ENCODE measurements at regions not wholly inside any gene's neighbourhood (a gene's known extent, or its start where the extent isn't known, plus 50 kb on each side); places are given as distances from the start of the nearest gene placed in this dataset.

DNA sequence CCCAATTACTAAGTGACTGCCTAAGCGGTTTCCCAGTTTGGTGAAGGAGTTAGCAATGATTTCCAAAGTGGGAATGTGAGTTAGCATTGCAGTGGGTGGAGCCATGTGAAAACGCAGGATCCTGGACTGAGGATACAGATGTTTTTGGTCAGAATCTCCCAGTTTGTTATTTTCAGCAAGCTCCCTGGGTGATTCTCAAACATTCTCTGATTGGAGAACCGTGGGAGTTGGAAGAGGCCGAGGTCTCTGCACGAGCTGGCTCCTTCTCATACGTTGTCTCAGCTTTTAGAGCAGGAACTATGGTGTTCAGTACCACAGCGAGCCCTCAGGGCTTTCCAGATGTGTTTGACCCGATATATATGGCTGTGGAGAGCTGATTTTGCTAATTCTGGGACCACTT is 396.5 kb upstream of the NPVF start:
- H3K36me3 ChIP-seq: no peaks in the 10 kb centered on the region
- peak; percentile 86 for DNase-seq (ENCODE audit: extremely low spot score)
- H3K27me3 ChIP-seq: no peaks in the 10 kb centered on the region
- 37% methylated on average over 8 of the region's 8 CpGs for WGBS
- H3K4me1 ChIP-seq: peaks cover 6 to 24% (median 10%) of the 10 kb centered on the region in 4 donors
- H3K4me3 ChIP-seq: no peak overlapping the region
- intact Hi-C loops (cut with DNase I): no loop called here
- no peaks in the 10 kb centered on the region for H3K9me3 ChIP-seq
- H3K27ac ChIP-seq (replicated peaks in 1 of 4): peak overlapping the region; percentile 0 to 60 (median 40)
- TF ChIP-seq, protein P1, sequence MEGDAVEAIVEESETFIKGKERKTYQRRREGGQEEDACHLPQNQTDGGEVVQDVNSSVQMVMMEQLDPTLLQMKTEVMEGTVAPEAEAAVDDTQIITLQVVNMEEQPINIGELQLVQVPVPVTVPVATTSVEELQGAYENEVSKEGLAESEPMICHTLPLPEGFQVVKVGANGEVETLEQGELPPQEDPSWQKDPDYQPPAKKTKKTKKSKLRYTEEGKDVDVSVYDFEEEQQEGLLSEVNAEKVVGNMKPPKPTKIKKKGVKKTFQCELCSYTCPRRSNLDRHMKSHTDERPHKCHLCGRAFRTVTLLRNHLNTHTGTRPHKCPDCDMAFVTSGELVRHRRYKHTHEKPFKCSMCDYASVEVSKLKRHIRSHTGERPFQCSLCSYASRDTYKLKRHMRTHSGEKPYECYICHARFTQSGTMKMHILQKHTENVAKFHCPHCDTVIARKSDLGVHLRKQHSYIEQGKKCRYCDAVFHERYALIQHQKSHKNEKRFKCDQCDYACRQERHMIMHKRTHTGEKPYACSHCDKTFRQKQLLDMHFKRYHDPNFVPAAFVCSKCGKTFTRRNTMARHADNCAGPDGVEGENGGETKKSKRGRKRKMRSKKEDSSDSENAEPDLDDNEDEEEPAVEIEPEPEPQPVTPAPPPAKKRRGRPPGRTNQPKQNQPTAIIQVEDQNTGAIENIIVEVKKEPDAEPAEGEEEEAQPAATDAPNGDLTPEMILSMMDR (IDR thresholded peaks at IDR 0.05): no peak
- TF ChIP-seq EP300 (IDR thresholded peaks at IDR 0.05) (no peak), POLR2AphosphoS5 (IDR thresholded peaks at IDR 0.05) (no peak), POLR2A (IDR thresholded peaks at IDR 0.05; ENCODE audit: low read depth) (no peak)

DNA sequence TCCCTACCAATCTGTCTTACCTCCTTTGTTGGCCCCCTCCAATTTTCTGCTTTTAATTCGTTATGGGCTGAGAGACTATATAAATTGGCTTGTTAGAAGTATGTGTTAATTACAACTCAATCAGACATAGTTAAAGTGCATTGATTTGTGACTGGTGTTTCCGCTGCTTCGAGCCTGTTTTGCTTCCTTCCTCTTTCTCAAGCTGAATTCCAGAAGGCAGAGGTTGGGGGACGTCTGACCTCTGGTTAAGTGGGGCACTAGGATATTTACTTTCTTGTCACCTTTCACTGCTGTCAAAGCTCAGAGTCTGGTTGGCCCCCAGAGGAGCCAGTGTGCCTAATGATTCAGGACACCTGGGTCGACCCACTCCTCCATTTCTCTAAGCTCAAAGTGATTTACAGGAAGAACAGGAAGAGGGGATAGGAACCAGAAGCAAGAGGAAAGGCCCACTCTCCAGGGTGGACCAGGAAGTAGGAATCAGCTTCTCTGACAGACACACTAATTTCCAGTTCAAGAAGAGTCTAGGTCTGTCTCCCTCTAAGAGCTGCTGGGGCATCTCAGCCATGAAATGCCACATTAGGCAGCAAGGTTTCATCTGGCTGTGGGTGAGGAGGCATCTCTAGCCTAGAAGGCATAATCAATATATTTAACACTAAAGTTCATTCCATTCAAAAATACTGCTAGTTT is 397.2 kb upstream of the NPVF start:
- DNase-seq (ENCODE audit: extremely low spot score): peak; percentile 89
- H3K27me3 ChIP-seq: no peaks in the 10 kb centered on the region
- peak overlapping the region; percentile 0 to 60 (median 40) for H3K27ac ChIP-seq (replicated peaks in 1 of 4)
- H3K4me1 ChIP-seq: peaks cover 4 to 18% (median 5%) of the 10 kb centered on the region in 4 donors
- H3K4me3 ChIP-seq: no peak overlapping the region
- intact Hi-C loops (cut with DNase I): no loop called here
- H3K36me3 ChIP-seq: no peaks in the 10 kb centered on the region
- no peaks in the 10 kb centered on the region for H3K9me3 ChIP-seq
- 43% methylated on average over 5 of the region's 5 CpGs for WGBS
- TF ChIP-seq, protein P1 (IDR thresholded peaks at IDR 0.05): no peak
- TF ChIP-seq POLR2AphosphoS5 (IDR thresholded peaks at IDR 0.05) (no peak), EP300 (IDR thresholded peaks at IDR 0.05) (no peak)

GRCh38 chr7:25626451-25627131 is 398.3 kb upstream of the NPVF start:
- WGBS: 73% methylated on average over 4 of the region's 4 CpGs
- intact Hi-C loops (cut with DNase I): no loop called here
- TF ChIP-seq EP300 (IDR thresholded peaks at IDR 0.05) (no peak), POLR2AphosphoS5 (IDR thresholded peaks at IDR 0.05) (no peak), POLR2A (IDR thresholded peaks at IDR 0.05; ENCODE audit: low read depth) (no peak)
- TF ChIP-seq, protein P1 (IDR thresholded peaks at IDR 0.05): no peak
- Histone ChIP-seq H3K36me3 (no peaks in the 10 kb centered on the region), H3K27me3 (no peaks in the 10 kb centered on the region), H3K27ac (replicated peaks in 1 of 4) (no peak overlapping the region), H3K9me3 (no peaks in the 10 kb centered on the region), H3K4me3 (no peak overlapping the region), H3K4me1 (peaks cover 0 to 12% (median 0%) of the 10 kb centered on the region in 4 donors)
- DNase-seq (ENCODE audit: extremely low spot score): peak; percentile 39

DNA sequence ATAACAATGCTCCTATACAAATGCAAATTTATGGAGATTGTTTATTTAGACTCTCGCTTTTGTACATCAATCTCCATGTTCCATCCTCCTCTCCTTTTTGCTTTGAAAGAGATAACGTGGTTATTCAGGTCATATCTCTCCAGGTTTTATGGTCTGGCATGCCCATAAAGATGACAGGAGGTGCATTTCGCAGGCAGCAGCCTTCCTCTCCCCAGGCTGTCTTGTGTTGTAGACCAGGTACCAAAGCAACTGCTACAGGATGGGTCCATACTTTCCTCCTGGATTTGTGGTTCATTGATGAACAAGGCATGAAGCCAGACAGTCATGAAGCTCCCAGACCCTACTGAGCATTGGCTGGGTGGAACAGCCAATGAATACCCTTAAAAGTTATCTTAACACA is 400.2 kb upstream of the NPVF start:
- Histone ChIP-seq H3K27ac (replicated peaks in 1 of 4) (no peak overlapping the region), H3K36me3 (no peaks in the 10 kb centered on the region), H3K4me1 (peaks cover 0 to 21% (median 7%) of the 10 kb centered on the region in 4 donors), H3K27me3 (no peaks in the 10 kb centered on the region), H3K4me3 (no peak overlapping the region), H3K9me3 (no peaks in the 10 kb centered on the region)
- no peak for TF ChIP-seq POLR2A (IDR thresholded peaks at IDR 0.05; ENCODE audit: low read depth)
- TF ChIP-seq EP300 (IDR thresholded peaks at IDR 0.05): no peak
- no peak for TF ChIP-seq POLR2AphosphoS5 (IDR thresholded peaks at IDR 0.05)
- no peak for DNase-seq (ENCODE audit: extremely low spot score)
- intact Hi-C loops (cut with DNase I): no loop called here
- 60% methylated on average over 3 of the region's 3 CpGs for WGBS

DNA sequence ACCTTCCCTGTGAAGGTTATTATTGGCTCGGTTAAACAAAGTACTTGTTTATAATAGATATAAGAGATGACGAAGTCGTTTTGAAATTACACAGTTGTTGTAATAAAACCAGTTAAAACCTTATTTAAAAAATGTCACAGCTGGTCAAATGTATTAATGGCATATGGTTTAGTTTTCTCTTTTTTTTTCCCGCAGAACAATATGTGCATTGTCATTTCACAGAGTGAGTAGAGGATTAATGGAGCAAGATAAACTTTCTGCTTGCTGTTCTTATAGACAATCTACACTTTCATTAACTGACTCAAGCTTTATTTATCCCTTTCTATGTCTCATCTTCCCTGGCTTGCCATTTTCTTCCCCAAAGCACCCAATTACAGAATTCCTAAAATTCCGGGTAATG is 404.3 kb upstream of the NPVF start:
- Histone ChIP-seq H3K27me3 (no peaks in the 10 kb centered on the region), H3K9me3 (no peaks in the 10 kb centered on the region), H3K36me3 (no peaks in the 10 kb centered on the region), H3K4me3 (no peak overlapping the region), H3K27ac (replicated peaks in 1 of 4) (no peak overlapping the region), H3K4me1 (peaks cover 3 to 8% (median 7%) of the 10 kb centered on the region in 4 donors)
- no peak for TF ChIP-seq EP300 (IDR thresholded peaks at IDR 0.05)
- TF ChIP-seq, protein P1 (IDR thresholded peaks at IDR 0.05): no peak
- no peak for TF ChIP-seq POLR2AphosphoS5 (IDR thresholded peaks at IDR 0.05)
- TF ChIP-seq POLR2A (IDR thresholded peaks at IDR 0.05; ENCODE audit: low read depth): no peak
- WGBS: 58% methylated on average over 5 of the region's 5 CpGs
- DNase-seq (ENCODE audit: extremely low spot score): no peak
- intact Hi-C loops (cut with DNase I): no loop called here
